Osteocyte (in vitro differentiated cells): ENCODE measurements at regions not wholly inside any gene's neighbourhood (a gene's known extent, or its start where the extent isn't known, plus 50 kb on each side); places are given as distances from the start of the nearest gene placed in this dataset.
"Not testable (repeated sequence)": the region's sequence is repeated elsewhere in the genome, so short reads cannot be mapped to it uniquely, and the experiment has no call there.

Experiments used
- DNase-seq: peaks from one replicate; pipeline ENCODE4 v3.0.0; 2021; ENCODE audit warnings: mixed read lengths; ENCODE audit not compliant: unreplicated experiment; ENCODE audit errors: extremely low spot score
- H3K27ac Mint-ChIP-seq: one replicate; pipeline ENCODE4 v1.8.0; 2021; ENCODE audit warnings: mild to moderate bottlenecking, mixed read lengths; ENCODE audit not compliant: unreplicated experiment
- H3K27me3 Mint-ChIP-seq: one replicate; pipeline ENCODE4 v1.8.0; 2021; ENCODE audit warnings: mixed read lengths; ENCODE audit not compliant: unreplicated experiment
- H3K36me3 Mint-ChIP-seq: one replicate; pipeline ENCODE4 v1.8.0; 2021; ENCODE audit warnings: mixed read lengths; ENCODE audit not compliant: unreplicated experiment
- H3K4me1 Mint-ChIP-seq: one replicate; pipeline ENCODE4 v1.8.0; 2021; ENCODE audit warnings: mixed read lengths; ENCODE audit not compliant: unreplicated experiment
- H3K4me3 Mint-ChIP-seq: one replicate; pipeline ENCODE4 v1.8.0; 2021; ENCODE audit warnings: mild to moderate bottlenecking, moderate library complexity, mixed read lengths; ENCODE audit not compliant: unreplicated experiment
- H3K9me3 Mint-ChIP-seq: one replicate; pipeline ENCODE4 v1.8.0; 2021; ENCODE audit warnings: mixed read lengths; ENCODE audit not compliant: unreplicated experiment
- CTCF ChIP-seq: fragments of 200-600 bp; sonication (generic); IDR thresholded peaks from 2 replicates; pipeline ENCODE4 v1.5.0; 2021; ENCODE audit warnings: antibody characterized with exemption, mild to moderate bottlenecking, moderate library complexity

DNA sequence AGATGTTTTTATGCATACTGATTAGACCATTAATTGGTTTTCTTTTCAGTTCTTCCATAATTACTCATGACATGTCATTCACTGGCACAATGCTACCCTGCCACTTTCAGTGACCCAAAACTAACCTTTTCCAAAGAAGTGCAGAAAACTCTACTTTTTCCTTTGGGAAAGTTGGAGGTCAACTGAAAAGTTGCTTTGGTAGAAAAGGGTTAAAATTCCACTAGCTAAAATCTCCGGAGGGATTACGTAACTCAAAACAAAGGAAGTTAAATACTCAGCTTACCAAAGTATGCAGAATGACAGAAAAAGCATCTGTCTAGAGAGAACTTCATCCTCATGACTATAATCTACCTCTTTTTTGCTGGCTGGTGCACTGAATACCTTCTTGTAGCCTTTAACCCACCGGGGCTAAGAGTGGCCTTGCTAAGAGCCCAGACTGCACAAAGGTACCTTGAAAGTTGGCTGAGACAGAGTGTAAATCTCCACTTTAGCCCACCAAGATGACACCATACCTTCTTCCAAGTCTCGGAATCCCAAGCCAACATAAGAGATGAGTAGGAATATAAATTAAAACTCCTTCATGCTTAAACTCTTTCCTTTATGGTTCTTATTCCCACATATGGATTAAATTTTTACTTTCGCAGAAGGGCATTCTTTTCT is 1099.5 kb upstream of the INTU start:
- no peaks in the 10 kb centered on the region for H3K36me3 Mint-ChIP-seq
- no peaks in the 10 kb centered on the region for H3K27me3 Mint-ChIP-seq
- no peak for DNase-seq
- H3K27ac Mint-ChIP-seq: peak overlapping the region; percentile 58
- peaks cover 15% of the 10 kb centered on the region for H3K9me3 Mint-ChIP-seq
- TF ChIP-seq CTCF: no peak
- H3K4me3 Mint-ChIP-seq: no peak overlapping the region
- peaks cover 52% of the 10 kb centered on the region for H3K4me1 Mint-ChIP-seq

GRCh38 chr4:126539771-126540170 is 1093.0 kb upstream of the INTU start:
- no peak overlapping the region for H3K27ac Mint-ChIP-seq
- TF ChIP-seq CTCF: no peak
- no peaks in the 10 kb centered on the region for H3K27me3 Mint-ChIP-seq
- no peaks in the 10 kb centered on the region for H3K36me3 Mint-ChIP-seq
- peaks cover 15% of the 10 kb centered on the region for H3K9me3 Mint-ChIP-seq
- no peak for DNase-seq
- no peak overlapping the region for H3K4me3 Mint-ChIP-seq
- peaks cover 29% of the 10 kb centered on the region for H3K4me1 Mint-ChIP-seq

- Mint-ChIP-seq H3K4me3 (no peak overlapping the region), H3K9me3 (peaks cover 12% of the 10 kb centered on the region), H3K4me1 (peaks cover 27% of the 10 kb centered on the region), H3K27me3 (no peaks in the 10 kb centered on the region), H3K36me3 (no peaks in the 10 kb centered on the region), H3K27ac (peak overlapping the region; percentile 28)
- no peak for DNase-seq
- TF ChIP-seq CTCF: no peak
Observed at GRCh38 chr4:126541820-126542219, 1090.9 kb upstream of the INTU start.

DNA sequence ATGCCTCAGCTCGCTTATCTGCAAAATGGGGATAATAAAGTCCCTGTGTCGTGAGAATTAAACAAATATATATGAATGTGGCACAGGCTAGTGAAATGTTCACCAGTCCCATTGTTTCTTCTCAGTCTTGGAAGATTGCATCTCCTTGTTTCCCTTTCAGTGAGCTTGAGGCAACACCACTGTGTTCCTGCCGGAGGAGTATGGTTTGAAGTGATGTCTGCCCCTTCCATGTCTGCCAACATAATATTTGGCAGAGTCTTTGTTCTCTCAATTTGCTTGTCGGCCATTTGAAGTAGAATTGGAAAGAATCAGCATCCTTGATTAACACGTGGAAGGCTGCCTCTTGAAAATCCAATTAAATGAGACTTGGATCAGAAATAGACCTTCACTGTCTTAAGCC is 1088.5 kb upstream of the INTU start:
- no peak overlapping the region for H3K27ac Mint-ChIP-seq

DNA sequence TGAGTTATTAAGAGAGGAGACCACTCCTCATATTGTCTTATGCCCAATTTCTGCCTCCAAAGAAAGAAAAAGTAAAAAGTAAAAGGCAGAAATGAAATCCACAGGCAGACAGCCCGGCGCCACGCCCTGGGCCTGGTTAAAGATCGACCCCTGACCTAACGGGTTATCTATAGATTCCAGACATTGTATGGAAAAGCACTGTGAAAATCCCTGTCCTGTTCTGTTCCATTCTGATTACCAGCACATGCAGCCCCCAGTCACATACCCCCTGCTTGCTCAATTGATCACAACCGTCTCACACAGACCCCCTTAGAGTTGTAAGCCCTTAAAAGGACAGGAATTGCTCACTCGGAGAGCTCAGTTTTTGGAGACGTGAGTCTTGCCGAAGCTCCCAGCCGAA is 1086.6 kb upstream of the INTU start:
- not testable (repeated sequence) for DNase-seq, H3K36me3 Mint-ChIP-seq, H3K9me3 Mint-ChIP-seq, H3K27ac Mint-ChIP-seq, H3K4me3 Mint-ChIP-seq, H3K27me3 Mint-ChIP-seq
- peaks cover 21% of the 10 kb centered on the region for H3K4me1 Mint-ChIP-seq

More for the DNA sequence above, 1088.5 kb upstream of the INTU start:
- DNase-seq: no peak
- no peak for TF ChIP-seq CTCF
- Mint-ChIP-seq H3K27me3 (no peaks in the 10 kb centered on the region), H3K9me3 (peaks cover 6% of the 10 kb centered on the region), H3K4me3 (no peak overlapping the region), H3K36me3 (no peaks in the 10 kb centered on the region), H3K4me1 (peaks cover 25% of the 10 kb centered on the region)

GRCh38 chr4:126547352-126547751 is 1085.4 kb upstream of the INTU start:
- Mint-ChIP-seq H3K4me3 (no peak overlapping the region), H3K27ac (no peak overlapping the region), H3K9me3 (no peaks in the 10 kb centered on the region), H3K36me3 (no peaks in the 10 kb centered on the region), H3K4me1 (peaks cover 10% of the 10 kb centered on the region), H3K27me3 (no peaks in the 10 kb centered on the region)
- no peak for DNase-seq
- TF ChIP-seq CTCF: no peak
